IPS-NIHi11 (cell line): ENCODE measurements at regions not wholly inside any gene's neighbourhood (a gene's known extent, or its start where the extent isn't known, plus 50 kb on each side); places are given as distances from the start of the nearest gene placed in this dataset.
"Not testable (repeated sequence)": the region's sequence is repeated elsewhere in the genome, so short reads cannot be mapped to it uniquely, and the experiment has no call there.

ENCODE experiments used
- DNase-seq: peaks from one replicate; pipeline ENCODE4 v3.0.0; 2012; ENCODE audit warnings: mixed read lengths, low spot score

GRCh38 chr5:167415779-167416746 is 875.4 kb upstream of the WWC1 start:
- no peak for DNase-seq

- DNase-seq = no peak
Measured at GRCh38 chr5:167417662-167418061, 873.8 kb upstream of the WWC1 start.

GRCh38 chr5:167425161-167425560 is 866.3 kb upstream of the WWC1 start:
- DNase-seq = no peak

DNA sequence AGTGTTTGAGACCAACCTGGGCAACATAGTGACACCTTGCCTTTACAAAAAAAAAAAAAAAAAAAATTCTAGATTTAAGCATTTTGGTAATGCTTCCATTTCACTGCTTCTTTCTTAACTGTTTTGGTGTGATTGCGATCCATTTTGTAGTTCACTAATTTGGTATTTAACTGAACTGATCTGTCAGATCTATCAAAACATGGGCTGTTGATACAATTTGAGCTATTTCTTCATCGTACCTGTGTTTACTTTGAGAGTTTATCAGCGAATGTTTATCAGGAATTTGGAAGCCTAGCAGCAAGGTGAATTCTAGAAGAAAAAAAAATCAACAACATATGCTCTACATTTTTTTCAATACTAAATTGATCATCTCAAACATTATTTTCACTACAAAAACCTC is 864.9 kb upstream of the WWC1 start:
- no peak for DNase-seq

- not testable (repeated sequence) for DNase-seq
Measured at GRCh38 chr5:167427641-167428040, 863.8 kb upstream of the WWC1 start.

- no peak for DNase-seq
Measured at GRCh38 chr5:167440846-167441245, 850.6 kb upstream of the WWC1 start.

DNA sequence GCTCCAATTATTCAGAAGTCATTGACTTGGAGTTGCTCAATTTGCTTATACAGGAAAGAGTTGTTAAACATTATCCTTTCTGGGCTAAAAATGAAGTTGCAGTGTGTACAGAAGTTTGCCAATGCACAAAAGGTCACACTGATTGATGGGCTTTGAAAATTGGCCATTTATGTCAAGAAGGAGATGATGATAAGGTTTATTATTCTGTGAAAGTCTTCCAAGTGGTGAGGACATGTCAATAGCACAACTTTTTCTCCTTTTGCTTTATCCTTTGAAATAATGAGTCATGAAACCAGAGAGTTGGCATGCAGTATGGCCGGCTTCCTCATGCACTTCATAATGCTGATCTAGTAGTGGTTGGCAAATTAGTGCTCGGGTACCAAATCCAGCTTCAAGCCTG is 848.5 kb upstream of the WWC1 start:
- DNase-seq = no peak

- DNase-seq = no peak
Measured at GRCh38 chr5:167447466-167448375, 843.7 kb upstream of the WWC1 start.

- DNase-seq = no peak
Measured at GRCh38 chr5:167448376-167448775, 843.1 kb upstream of the WWC1 start.

GRCh38 chr5:167451076-167451475 is 840.4 kb upstream of the WWC1 start:
- DNase-seq = no peak

- no peak for DNase-seq
Measured at GRCh38 chr5:167452136-167452535, 839.3 kb upstream of the WWC1 start.

DNA sequence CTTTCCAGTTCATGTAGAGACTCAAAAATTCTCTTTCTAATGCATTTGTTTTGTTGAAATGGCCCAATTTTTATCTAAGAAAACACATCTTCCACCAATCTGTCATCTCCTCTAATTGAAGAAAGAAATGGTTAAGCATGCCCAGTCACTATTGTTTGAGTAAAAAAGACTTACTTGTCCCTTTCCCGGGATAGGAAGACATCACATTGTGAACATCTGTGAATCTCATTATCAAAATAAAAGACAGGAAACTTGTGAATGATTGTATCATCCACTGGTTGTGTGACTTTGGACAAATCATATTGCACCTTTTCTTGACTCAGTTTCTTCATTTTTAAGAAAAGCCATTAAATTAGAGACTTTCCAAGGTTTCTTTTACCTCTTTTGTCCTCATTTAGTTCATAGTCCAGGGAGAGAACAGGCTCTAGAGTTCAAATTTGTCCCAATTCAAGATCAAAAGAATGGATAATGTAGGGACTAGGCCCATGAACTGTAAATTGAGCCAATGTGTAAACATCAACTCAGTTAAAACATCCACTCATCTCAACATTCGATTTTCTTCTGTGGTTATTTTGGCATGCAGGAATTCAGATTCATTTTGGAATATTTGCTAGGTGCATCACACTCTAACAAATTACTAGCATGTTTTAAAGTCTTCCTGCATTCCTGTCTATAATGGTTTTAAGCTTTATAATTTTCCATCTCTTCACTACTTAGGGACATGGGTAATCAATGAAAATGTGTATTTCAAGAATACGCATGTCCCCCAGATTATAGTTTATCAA is 838.0 kb upstream of the WWC1 start:
- no peak for DNase-seq

- no peak for DNase-seq
Measured at GRCh38 chr5:167458412-167458811, 833.0 kb upstream of the WWC1 start.

- DNase-seq = no peak
Measured at GRCh38 chr5:167460449-167461020, 830.9 kb upstream of the WWC1 start.

GRCh38 chr5:167463939-167464338 is 827.5 kb upstream of the WWC1 start:
- DNase-seq = no peak

DNA sequence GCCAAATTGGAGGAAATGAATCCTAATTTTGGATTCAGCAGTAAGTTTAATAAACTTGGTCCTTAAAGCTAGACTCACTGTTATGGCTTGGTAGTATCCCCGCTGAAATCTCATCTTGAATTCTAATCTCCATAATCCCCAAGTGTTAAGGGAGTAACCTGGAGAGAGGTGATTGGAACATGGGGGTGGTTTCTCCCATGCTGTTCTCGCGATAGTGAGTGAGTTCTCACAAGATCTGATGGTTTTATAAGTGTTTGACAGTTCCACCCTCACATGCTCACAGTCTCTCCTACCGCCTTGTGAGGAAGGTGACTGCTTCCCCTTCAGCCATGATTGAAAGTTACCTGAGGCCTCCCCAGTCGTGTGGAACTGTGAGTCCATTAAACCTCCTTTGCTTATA is 824.5 kb upstream of the WWC1 start:
- no peak for DNase-seq

DNA sequence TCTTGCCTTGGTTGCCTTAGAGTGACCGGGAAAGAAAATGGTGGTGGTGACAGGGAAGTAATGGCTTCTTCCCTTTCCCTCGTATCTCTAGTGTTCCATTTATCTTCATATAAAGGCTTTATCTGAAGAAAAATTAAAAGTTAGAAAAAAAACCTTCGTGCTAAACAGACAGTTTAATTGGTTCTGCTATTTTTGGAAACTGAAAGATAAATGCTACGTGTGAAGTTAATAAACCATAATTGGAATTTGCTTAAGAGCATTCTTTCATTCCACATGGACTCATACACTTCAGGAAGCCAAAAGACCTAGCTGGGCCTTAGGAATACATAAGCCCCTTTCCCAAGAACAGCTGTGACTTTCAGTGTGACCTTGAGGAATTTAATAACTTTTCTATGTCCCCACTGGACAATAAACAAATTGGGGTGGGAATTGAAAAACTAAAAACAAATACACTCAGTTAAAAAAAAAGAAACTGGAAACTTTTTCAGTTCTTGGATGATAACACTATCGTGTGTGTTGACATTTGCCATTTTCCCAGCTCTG is 818.8 kb upstream of the WWC1 start:
- DNase-seq = no peak

- DNase-seq = no peak
Measured at GRCh38 chr5:167478188-167478587, 813.3 kb upstream of the WWC1 start.

DNA sequence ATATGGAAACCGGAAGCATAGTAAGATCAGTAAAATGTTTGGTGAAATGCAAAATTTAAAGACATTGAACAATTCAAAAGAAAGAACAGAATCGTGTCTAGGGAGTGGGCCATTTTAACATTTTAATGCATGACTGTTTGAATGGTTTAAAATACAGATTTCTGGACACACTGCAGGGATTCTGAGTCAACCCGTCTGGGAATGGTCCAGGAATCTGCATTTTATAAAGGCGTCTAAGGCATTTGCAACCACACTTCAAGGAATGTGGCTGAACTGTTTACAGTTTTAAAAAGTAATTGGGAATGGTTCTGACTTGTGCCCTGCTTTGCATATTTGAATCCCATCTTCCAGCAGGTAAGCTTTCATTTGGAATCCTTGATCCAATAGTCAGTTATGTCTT is 811.7 kb upstream of the WWC1 start:
- no peak for DNase-seq

DNA sequence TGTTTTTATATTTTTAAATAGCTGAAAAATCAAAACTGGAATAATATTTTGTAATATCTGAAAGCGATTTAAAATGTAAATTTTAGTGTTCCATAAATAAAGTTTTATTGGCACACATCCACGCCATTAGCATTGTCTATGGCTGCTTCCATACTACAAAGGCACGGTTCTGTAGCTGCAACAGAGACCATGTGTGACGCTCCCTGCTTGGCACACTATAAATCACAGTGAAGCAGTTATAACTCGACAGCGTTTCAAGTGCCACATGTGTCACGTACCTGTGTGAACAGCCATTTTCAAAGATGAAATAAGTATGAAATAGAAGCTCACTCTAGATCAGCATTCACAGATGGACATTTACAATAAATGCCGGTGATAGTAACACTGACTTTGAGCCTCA is 810.1 kb upstream of the WWC1 start:
- no peak for DNase-seq

- no peak for DNase-seq
Measured at GRCh38 chr5:167482555-167482954, 808.9 kb upstream of the WWC1 start.
